Subcutaneous abdominal adipose tissue (tissue), 5 donors: ENCODE measurements at regions not wholly inside any gene's neighbourhood (a gene's known extent, or its start where the extent isn't known, plus 50 kb on each side); places are given as distances from the start of the nearest gene placed in this dataset.

Experiments
- H3K27ac ChIP-seq: one replicate; pipeline ENCODE4 v1.7.0; 2013; ENCODE audit warnings: low read depth, mild to moderate bottlenecking, inconsistent platforms, low read length, moderate library complexity
- H3K27me3 ChIP-seq, 5 donors: one replicate each; pipeline ENCODE4 v1.7.0; 2013; ENCODE audit warnings: low read length in 5 of 5, inconsistent platforms in 1 of 5; ENCODE audit not compliant: control insufficient read depth in 5 of 5, insufficient read depth in 4 of 5
- H3K36me3 ChIP-seq, 5 donors: one replicate each; pipeline ENCODE4 v1.7.0; 2013; ENCODE audit warnings: low read length in 5 of 5; ENCODE audit not compliant: control insufficient read depth in 5 of 5, insufficient read depth in 5 of 5
- H3K4me1 ChIP-seq, 5 donors: one replicate each; pipeline ENCODE4 v1.7.0; 2013; ENCODE audit warnings: low read length in 5 of 5, mild to moderate bottlenecking in 3 of 5, moderate library complexity in 1 of 5; ENCODE audit not compliant: control insufficient read depth in 5 of 5, insufficient read depth in 5 of 5
- H3K4me3 ChIP-seq, 5 donors: one replicate each; pipeline ENCODE4 v1.7.0; 2013; ENCODE audit warnings: low read length in 5 of 5, low read depth in 1 of 5
- H3K9ac ChIP-seq, 5 donors: one replicate each; pipeline ENCODE4 v1.7.0; 2013; ENCODE audit warnings: low read length in 5 of 5, mild to moderate bottlenecking in 4 of 5, moderate library complexity in 3 of 5
- H3K9me3 ChIP-seq, 5 donors: one replicate each; pipeline ENCODE4 v1.7.0; 2013; ENCODE audit warnings: low read length in 5 of 5; ENCODE audit not compliant: control insufficient read depth in 5 of 5
- donor health status: healthy.
- donor health status: healthy.
- donor health status: healthy.
- donor health status: healthy.
- donor health status: healthy.

DNA sequence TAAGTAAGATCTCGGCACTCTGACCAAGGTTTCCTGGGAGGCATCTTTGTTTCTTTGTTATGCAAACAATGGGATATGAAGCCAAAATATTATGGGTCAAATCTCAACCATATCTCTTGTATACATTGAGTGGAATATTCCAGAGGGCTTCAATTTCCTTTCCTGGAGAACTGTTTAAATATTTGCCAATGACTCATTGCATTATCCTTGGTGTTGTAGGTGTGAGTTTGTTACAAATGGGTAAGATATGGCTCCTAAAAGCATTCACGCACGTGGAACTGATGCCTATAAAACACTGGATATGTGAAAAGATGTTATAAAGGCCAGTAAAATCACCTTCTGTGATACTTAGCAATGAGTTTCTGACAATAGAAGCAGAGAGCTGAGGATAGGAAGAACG lies 150.5 kb upstream of the WDR1 start:
- H3K9ac ChIP-seq = no peak overlapping the region
- H3K4me3 ChIP-seq = no peak overlapping the region
- H3K27me3 ChIP-seq = no peaks in the 10 kb centered on the region
- H3K4me1 ChIP-seq = no peaks in the 10 kb centered on the region
- no peaks in the 10 kb centered on the region for H3K9me3 ChIP-seq
- no peaks in the 10 kb centered on the region for H3K36me3 ChIP-seq
- no peak overlapping the region for H3K27ac ChIP-seq

DNA sequence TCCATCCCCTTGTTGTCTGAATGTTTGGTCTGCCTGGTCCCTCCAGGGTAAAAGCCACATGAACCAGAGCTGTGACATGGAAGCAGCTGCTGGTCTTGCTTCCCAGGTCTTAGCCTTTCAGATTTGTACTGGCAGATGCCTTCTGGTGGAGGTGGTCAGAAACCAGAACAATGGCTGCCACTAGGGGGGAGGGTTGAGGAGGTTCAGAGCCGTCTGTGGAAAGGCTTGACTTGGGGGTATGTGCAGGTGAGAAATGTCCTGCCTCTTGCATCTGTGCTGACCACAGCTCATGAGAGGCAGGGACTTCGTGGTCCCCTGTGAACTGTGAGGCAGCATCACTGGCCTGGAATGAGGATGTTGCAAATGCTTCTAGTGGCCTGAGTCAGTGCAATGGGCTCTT lies 144.2 kb upstream of the WDR1 start:
- Histone ChIP-seq H3K9ac (no peak overlapping the region), H3K4me3 (no peak overlapping the region), H3K4me1 (no peaks in the 10 kb centered on the region), H3K27me3 (no peaks in the 10 kb centered on the region), H3K36me3 (no peaks in the 10 kb centered on the region), H3K9me3 (no peaks in the 10 kb centered on the region), H3K27ac (no peak overlapping the region)

GRCh38 chr4:10259976-10260375 lies 143.4 kb upstream of the WDR1 start:
- H3K27ac ChIP-seq = no peak overlapping the region
- H3K27me3 ChIP-seq = no peaks in the 10 kb centered on the region
- no peaks in the 10 kb centered on the region for H3K9me3 ChIP-seq
- H3K4me3 ChIP-seq = no peak overlapping the region
- H3K4me1 ChIP-seq = no peaks in the 10 kb centered on the region
- H3K36me3 ChIP-seq = no peaks in the 10 kb centered on the region
- no peak overlapping the region for H3K9ac ChIP-seq

GRCh38 chr4:10256203-10256602 lies 139.6 kb upstream of the WDR1 start:
- H3K4me1 ChIP-seq = no peaks in the 10 kb centered on the region

GRCh38 chr4:10253765-10254164 lies 137.2 kb upstream of the WDR1 start:
- Histone ChIP-seq H3K4me1 (no peaks in the 10 kb centered on the region), H3K9me3 (no peaks in the 10 kb centered on the region), H3K27ac (no peak overlapping the region), H3K27me3 (peaks cover 0 to 5% (median 0%) of the 10 kb centered on the region in 5 donors), H3K36me3 (no peaks in the 10 kb centered on the region), H3K9ac (no peak overlapping the region), H3K4me3 (no peak overlapping the region)

More at GRCh38 chr4:10256203-10256602, 139.6 kb upstream of the WDR1 start:
- Histone ChIP-seq H3K9ac (no peak overlapping the region), H3K27ac (no peak overlapping the region), H3K9me3 (no peaks in the 10 kb centered on the region), H3K36me3 (no peaks in the 10 kb centered on the region), H3K4me3 (no peak overlapping the region), H3K27me3 (no peaks in the 10 kb centered on the region)

GRCh38 chr4:10245751-10246150 lies 129.2 kb upstream of the WDR1 start:
- Histone ChIP-seq H3K4me3 (no peak overlapping the region), H3K9me3 (no peaks in the 10 kb centered on the region), H3K4me1 (peaks cover 0 to 3% (median 0%) of the 10 kb centered on the region in 5 donors), H3K27ac (no peak overlapping the region), H3K9ac (no peak overlapping the region), H3K36me3 (no peaks in the 10 kb centered on the region), H3K27me3 (peaks cover 0 to 5% (median 0%) of the 10 kb centered on the region in 5 donors)

DNA sequence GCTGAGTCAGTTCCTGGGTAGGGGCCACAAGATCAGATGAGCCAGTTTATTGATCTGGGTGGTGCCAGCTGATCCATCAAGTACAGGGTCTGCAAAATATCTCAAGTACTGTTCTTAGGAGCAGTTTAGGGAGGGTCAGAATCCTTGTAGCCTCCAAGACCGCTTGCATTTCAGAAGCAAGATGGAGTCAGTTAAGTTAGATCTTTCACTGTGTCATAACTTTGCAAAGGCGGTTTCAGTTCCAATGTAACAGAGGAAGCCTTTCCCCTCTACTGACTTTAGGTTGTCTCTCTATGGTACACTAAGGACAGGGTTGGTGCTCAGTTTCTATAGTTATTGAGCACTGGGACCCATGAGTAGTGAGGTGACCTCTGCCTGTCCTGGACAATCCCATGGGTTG lies 127.3 kb upstream of the WDR1 start:
- H3K27me3 ChIP-seq = no peaks in the 10 kb centered on the region
- H3K27ac ChIP-seq = no peak overlapping the region
- H3K36me3 ChIP-seq = no peaks in the 10 kb centered on the region
- no peak overlapping the region for H3K9ac ChIP-seq
- peaks cover 0 to 3% (median 0%) of the 10 kb centered on the region in 5 donors for H3K4me1 ChIP-seq
- H3K4me3 ChIP-seq = no peak overlapping the region
- no peaks in the 10 kb centered on the region for H3K9me3 ChIP-seq

DNA sequence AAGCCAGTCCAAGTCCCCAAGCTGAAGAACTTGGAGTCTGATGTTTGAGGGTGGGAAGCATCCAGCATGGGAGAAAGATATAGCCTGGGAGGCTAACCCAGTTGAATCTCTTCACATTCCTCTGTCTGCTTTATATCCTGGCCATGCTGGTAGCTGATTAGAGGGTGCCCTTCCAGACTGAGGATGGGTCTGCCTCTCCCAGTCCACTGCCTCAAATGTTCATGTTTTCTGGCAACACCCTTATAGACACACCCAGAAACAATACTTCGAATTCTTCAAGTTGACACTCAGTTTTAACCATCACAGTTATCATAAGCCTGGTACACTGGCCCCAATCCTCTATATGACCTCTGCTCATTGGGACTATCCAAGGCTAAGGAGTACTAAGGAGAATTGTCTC lies 124.1 kb upstream of the WDR1 start:
- no peak overlapping the region for H3K27ac ChIP-seq
- no peak overlapping the region for H3K9ac ChIP-seq
- H3K9me3 ChIP-seq = no peaks in the 10 kb centered on the region
- no peaks in the 10 kb centered on the region for H3K36me3 ChIP-seq
- no peak overlapping the region for H3K4me3 ChIP-seq
- H3K4me1 ChIP-seq = peaks cover 0 to 3% (median 0%) of the 10 kb centered on the region in 5 donors
- no peaks in the 10 kb centered on the region for H3K27me3 ChIP-seq

DNA sequence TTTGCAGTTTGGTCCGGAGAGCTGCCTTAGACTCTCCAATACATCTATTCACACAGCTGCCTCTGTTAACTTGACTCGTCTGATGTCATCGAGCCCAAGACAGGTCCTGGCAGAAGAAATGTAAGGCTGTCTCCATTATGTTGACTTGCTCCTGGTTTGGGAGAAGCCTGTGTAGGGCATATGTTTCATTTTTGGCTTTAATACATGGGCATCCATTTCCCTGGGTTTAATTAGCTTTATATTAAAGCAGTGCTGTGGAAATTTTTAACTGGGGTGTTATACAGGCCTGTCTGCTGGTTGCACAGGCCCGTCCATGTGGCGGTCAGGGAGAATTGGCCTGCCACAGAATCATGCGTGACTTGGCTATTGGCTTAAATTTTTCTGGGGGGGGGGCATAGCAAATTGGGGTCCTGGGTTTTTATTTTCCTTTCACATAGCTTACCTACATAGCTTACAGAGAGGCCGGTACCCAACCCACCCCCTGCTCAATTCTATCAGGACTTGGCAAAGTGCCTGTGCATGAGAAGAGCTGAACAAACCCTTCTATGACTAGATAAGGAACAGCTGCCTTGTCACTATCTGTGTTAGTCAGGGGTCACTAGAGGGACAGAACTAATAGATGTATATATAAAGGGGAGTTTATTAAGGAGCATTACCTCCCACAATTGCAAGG lies 123.5 kb upstream of the WDR1 start:
- no peak overlapping the region for H3K4me3 ChIP-seq
- H3K27me3 ChIP-seq = no peaks in the 10 kb centered on the region
- no peak overlapping the region for H3K9ac ChIP-seq
- H3K27ac ChIP-seq = no peak overlapping the region
- no peaks in the 10 kb centered on the region for H3K36me3 ChIP-seq
- no peaks in the 10 kb centered on the region for H3K9me3 ChIP-seq
- H3K4me1 ChIP-seq = no peaks in the 10 kb centered on the region

DNA sequence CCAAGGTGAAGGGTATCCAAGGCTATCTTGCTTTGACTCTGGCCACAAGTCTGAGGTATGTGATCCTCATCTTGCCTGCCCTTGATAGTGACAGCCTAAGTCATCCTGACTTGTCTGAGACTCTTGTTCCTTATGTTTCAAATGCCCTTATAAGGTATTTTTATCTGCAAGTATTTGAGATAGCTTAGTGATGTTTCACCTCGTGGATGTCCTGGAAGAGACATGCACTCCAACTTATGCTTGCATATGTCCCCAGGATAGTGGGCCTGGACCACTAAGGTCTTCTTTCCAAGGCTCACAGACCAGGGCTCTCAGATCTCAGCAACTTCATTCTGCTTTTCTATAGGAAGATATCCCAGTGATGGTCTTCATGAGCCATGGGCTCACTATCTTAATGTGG lies 120.5 kb upstream of the WDR1 start:
- Histone ChIP-seq H3K9ac (no peak overlapping the region), H3K27me3 (no peaks in the 10 kb centered on the region), H3K9me3 (no peaks in the 10 kb centered on the region)

More for the DNA sequence above, 120.5 kb upstream of the WDR1 start:
- Histone ChIP-seq H3K4me3 (no peak overlapping the region), H3K27ac (no peak overlapping the region), H3K36me3 (no peaks in the 10 kb centered on the region), H3K4me1 (no peaks in the 10 kb centered on the region)
